K562 (cell line): ENCODE measurements at regions not wholly inside any gene's neighbourhood (a gene's known extent, or its start where the extent isn't known, plus 50 kb on each side); places are given as distances from the start of the nearest gene placed in this dataset.

Experiments
- ATAC-seq: fragments of 200-7000 bp; cut with Tn5 transposase; 3 replicates; pipeline ENCODE4 v1.9.1; 2020; ENCODE audit warnings: moderate library complexity
- BruUV-seq: library from RNA; stranded (reverse); fragments of 400-500 nt; replicated peaks from 2 replicates; lab custom pipeline; 2021; lab: Mats Ljungman, UMichigan
- CTCF ChIA-PET: fragments of 300-600 bp; formaldehyde crosslinking; extraction: SDS; loops from one replicate; lab custom pipeline; 2021; ENCODE audit warnings: low intra/inter-chr PET ratio; lab: Yijun Ruan, JAX
- POLR2A ChIA-PET: fragments of 300-600, 350-650 bp; sonication (Branson Sonifier 250); formaldehyde crosslinking; extraction: SDS; loops from one replicate; lab custom pipeline; 2021; ENCODE audit warnings: antibody characterized with exemption, inconsistent platforms; lab: Yijun Ruan, JAX
- DNase-seq, 4 experiments: peaks; one replicate each; pipeline versions ENCODE4 v3.0.0 to v3.0.0-alpha.2; 2011 to 2018; ENCODE audit warnings: low spot score in 3 of 4, mixed read lengths in 3 of 4; ENCODE audit errors: extremely low read depth in 1 of 4
- FAIRE-seq: peaks from 2 replicates; lab custom pipeline; 2011; peaks lifted over from hg19 to GRCh38; lab: Jason Lieb, UNC
- H2AFZ ChIP-seq: 2 replicates; pipeline ENCODE4 v1.6.0; 2011; ENCODE audit warnings: low read depth, low read length, control low read depth, inconsistent platforms
- H3K27ac ChIP-seq: fragments of 200-600 bp; 3 replicates; pipeline ENCODE4 v1.8.0; 2011; ENCODE audit warnings: low read depth, mild to moderate bottlenecking, control low read depth, inconsistent platforms, low read length, moderate library complexity, mixed read lengths; ENCODE audit errors: extremely low read depth
- H3K27me3 ChIP-seq, 2 experiments: fragments of 300-600 bp in 1 of 2; 2 replicates in 1 of 2; 3 replicates in 1 of 2; pipeline versions ENCODE4 v1.6.0 to v1.8.0; 2011; ENCODE audit warnings: inconsistent platforms in 2 of 2, low read length in 2 of 2, mild to moderate bottlenecking in 1 of 2, mixed read lengths in 1 of 2, moderate library complexity in 1 of 2; ENCODE audit not compliant: control insufficient read depth in 2 of 2, insufficient read depth in 2 of 2
- H3K36me3 ChIP-seq: fragments of 300-600 bp; 3 replicates; pipeline ENCODE4 v1.8.0; 2011; ENCODE audit warnings: mild to moderate bottlenecking, low read length, inconsistent platforms; ENCODE audit not compliant: control insufficient read depth, insufficient read depth
- H3K4me1 ChIP-seq, 2 experiments: fragments of 200-600 bp in 1 of 2; replicated peaks in 1 of 2; 2 replicates in 1 of 2; 3 replicates in 1 of 2; pipeline versions ENCODE4 v1.5.1 to v1.8.0; 2011; ENCODE audit warnings: inconsistent platforms in 2 of 2, low read length in 2 of 2, mild to moderate bottlenecking in 1 of 2, mixed read lengths in 1 of 2, moderate library complexity in 1 of 2; ENCODE audit not compliant: control insufficient read depth in 2 of 2, insufficient read depth in 2 of 2
- H3K4me2 ChIP-seq: 2 replicates; pipeline ENCODE4 v1.6.1; 2011; ENCODE audit warnings: low read length, control low read depth, inconsistent platforms, mixed read lengths; ENCODE audit not compliant: insufficient read depth
- H3K4me3 ChIP-seq: fragments of 200-600 bp; sonication (generic), shearing (Covaris generic); 2 replicates; pipeline ENCODE4 v1.5.1; 2016; ENCODE audit warnings: control low read depth, inconsistent platforms
- H3K79me2 ChIP-seq: fragments of 200-600 bp; 3 replicates; pipeline ENCODE4 v1.8.0; 2011; ENCODE audit warnings: low read length, inconsistent platforms; ENCODE audit not compliant: control insufficient read depth, insufficient read depth
- H3K9ac ChIP-seq, 2 experiments: 2 replicates each; pipeline versions ENCODE4 v1.6.0 to v1.6.1; 2011; ENCODE audit warnings: low read depth in 2 of 2, low read length in 2 of 2, control low read depth in 1 of 2, inconsistent platforms in 1 of 2, mild to moderate bottlenecking in 1 of 2, mixed read lengths in 1 of 2; ENCODE audit not compliant: insufficient read depth in 1 of 2
- H3K9me1 ChIP-seq: one replicate; pipeline ENCODE4 v1.6.0; 2011; ENCODE audit warnings: inconsistent platforms, mild to moderate bottlenecking, low read length, moderate library complexity; ENCODE audit not compliant: control insufficient read depth, insufficient read depth
- H3K9me3 ChIP-seq: replicated peaks from 2 replicates; pipeline ENCODE4 v1.5.1; 2011; ENCODE audit warnings: low read depth, low read length, inconsistent platforms; ENCODE audit not compliant: control insufficient read depth, insufficient read depth
- H4K20me1 ChIP-seq: replicated peaks from 2 replicates; pipeline ENCODE4 v1.6.1; 2011; ENCODE audit warnings: low read length, inconsistent platforms, mixed read lengths; ENCODE audit not compliant: control insufficient read depth, insufficient read depth
- ARID2 ChIP-seq: fragments of 450-650 bp; IDR thresholded peaks from 2 replicates; pipeline ENCODE4 v1.6.1; 2017; ENCODE audit warnings: antibody characterized with exemption, mild to moderate bottlenecking
- ARID3B ChIP-seq: fragments of 250-450 bp; sonication (Bioruptor Pico); IDR thresholded peaks from 2 replicates; pipeline ENCODE4 v1.4.0; 2020; ENCODE audit warnings: borderline replicate concordance
- CBX2 ChIP-seq: fragments of 200-600 bp; sonication (generic); IDR thresholded peaks from one replicate; pipeline ENCODE4 v1.6.1; 2012; ENCODE audit warnings: mild to moderate bottlenecking, low read length, inconsistent platforms; ENCODE audit not compliant: insufficient read depth, poor library complexity, severe bottlenecking
- CTCF ChIP-seq, 3 experiments: IDR thresholded peaks in 2 of 3; conservative IDR thresholded peaks in 1 of 3; 2 replicates each; pipeline ENCODE4 v1.5.1; 2011 to 2012; ENCODE audit warnings: low read length in 3 of 3, mild to moderate bottlenecking in 3 of 3, control low read depth in 2 of 3, improper control_type of control experiment in 1 of 3, inconsistent platforms in 1 of 3, low read depth in 1 of 3, mixed read lengths in 1 of 3, moderate library complexity in 1 of 3; ENCODE audit not compliant: insufficient read depth in 2 of 3
- ERF ChIP-seq: fragments of 450-650 bp; formaldehyde crosslinking; IDR thresholded peaks from 2 replicates; pipeline ENCODE4 v1.4.0; 2020; ENCODE audit warnings: mild to moderate bottlenecking, mixed read lengths
- FOXP1 ChIP-seq: sonication (generic); formaldehyde crosslinking; IDR thresholded peaks from 2 replicates; pipeline ENCODE4 v1.8.0; 2022; ENCODE audit warnings: mild to moderate bottlenecking, missing genetic modification reagents
- KDM4B ChIP-seq, 2 experiments: fragments of 450-650 bp in 1 of 2; sonication (generic) in 1 of 2; IDR thresholded peaks; 2 replicates each; pipeline ENCODE4 v1.6.1; 2016 to 2017; ENCODE audit warnings: borderline replicate concordance in 2 of 2, antibody characterized with exemption in 1 of 2, low read depth in 1 of 2, mild to moderate bottlenecking in 1 of 2
- MTA1 ChIP-seq: fragments of 450-650 bp; IDR thresholded peaks from 2 replicates; pipeline ENCODE4 v1.6.1; 2017; ENCODE audit warnings: borderline replicate concordance
- NKRF ChIP-seq: fragments of 450-650 bp; IDR thresholded peaks from 2 replicates; pipeline ENCODE4 v1.6.1; 2016; ENCODE audit warnings: borderline replicate concordance
- PRPF4 ChIP-seq: fragments of 200-400 bp; formaldehyde crosslinking; IDR thresholded peaks from one replicate; pipeline ENCODE4 v1.6.1; 2017; ENCODE audit warnings: low read length, low read depth, mild to moderate bottlenecking; ENCODE audit not compliant: insufficient read depth, poor library complexity, severe bottlenecking
- RHOXF2B ChIP-seq: fragments of 250-450 bp; sonication (Bioruptor Pico); conservative IDR thresholded peaks from 2 replicates; pipeline ENCODE4 v1.5.1; 2021
- SLC30A9 ChIP-seq: fragments of 250-450 bp; sonication (Bioruptor Pico); IDR thresholded peaks from 2 replicates; pipeline ENCODE4 v1.8.0; 2022; ENCODE audit warnings: mild to moderate bottlenecking, moderate library complexity
- SMARCE1 ChIP-seq: fragments of 450-650 bp; IDR thresholded peaks from 2 replicates; pipeline ENCODE4 v1.7.1; 2016; ENCODE audit warnings: mild to moderate bottlenecking
- SRSF7 ChIP-seq: fragments of 200-400 bp; formaldehyde crosslinking; optimal IDR thresholded peaks from 2 replicates; pipeline ENCODE3; 2017; ENCODE audit warnings: mild to moderate bottlenecking, low read depth, low read length
- TBL1XR1 ChIP-seq, 2 experiments: IDR thresholded peaks; 2 replicates each; pipeline ENCODE4 v1.6.1; 2012; ENCODE audit warnings: improper control_type of control experiment in 2 of 2, low read length in 2 of 2, mild to moderate bottlenecking in 1 of 2
- ZFPM2 ChIP-seq: fragments of 250-450 bp; sonication (Bioruptor Pico); IDR thresholded peaks from 2 replicates; pipeline ENCODE4 v1.5.1; 2022; ENCODE audit warnings: mild to moderate bottlenecking
- ZNF695 ChIP-seq: fragments of 450-650 bp; formaldehyde crosslinking; IDR thresholded peaks from 2 replicates; pipeline ENCODE4 v1.4.0; 2020; ENCODE audit warnings: mild to moderate bottlenecking, moderate library complexity
- ZNF76 ChIP-seq: fragments of 250-450 bp; sonication (Bioruptor Pico); IDR thresholded peaks from 2 replicates; pipeline ENCODE4 v1.4.0; 2020; ENCODE audit warnings: mild to moderate bottlenecking, moderate library complexity, borderline replicate concordance
- WGBS: fragments of 100-300 bp; shearing (Covaris generic); methylation state at CpG from one replicate; pipeline ENCODE4 v1.1.6; 2016; ENCODE audit warnings: low coverage, mixed read lengths; ENCODE audit not compliant: insufficient coverage; ENCODE audit errors: missing lambda C conversion rate; 5-methylcytosine and 5-hydroxymethylcytosine counted together
- in situ Hi-C: fragments of 300-500 bp; cut with MboI; formaldehyde crosslinking; loops from 4 replicates; pipeline ENCODE4 v1.15.0; 2018; ENCODE audit warnings: inconsistent platforms, mixed read lengths
- intact Hi-C: fragments of 100-400 bp; cut with micrococcal nuclease; formaldehyde crosslinking; loops from 2 replicates; pipeline ENCODE4 v1.14.2; 2022

- Histone ChIP-seq H3K27ac (no peak overlapping the region), H3K27me3 (no peaks in the 10 kb centered on the region), H3K4me3 (no peak overlapping the region), H2AFZ (no peak overlapping the region), H3K9me3 (no peaks in the 10 kb centered on the region), H4K20me1 (no peaks in the 10 kb centered on the region), H3K9me1 (no peaks in the 10 kb centered on the region), H3K79me2 (no peaks in the 10 kb centered on the region)
- DNase-seq = no peak
- ChIA-PET CTCF (no interaction called here), POLR2A (no interaction called here)
- no peak for ATAC-seq
- TF ChIP-seq ARID2 (no peak), ZFPM2 (no peak), SRSF7 (no peak), KDM4B (IDR thresholded peaks at IDR 0.05; ENCODE audit: borderline replicate concordance in 2 of 2, low read depth in 1 of 2) (no peak), PRPF4 (no peak), MTA1 (no peak), CBX2 (no peak), NKRF (no peak), CTCF (IDR thresholded peaks at IDR 0.05 in 2 of 3, conservative IDR thresholded peaks at IDR 0.05 in 1 of 3; ENCODE audit: insufficient read depth in 2 of 3, low read depth in 1 of 3, low read length in 3 of 3) (no peak), SMARCE1 (no peak), FOXP1 (CRISPR knock-in tag) (no peak), ARID3B (CRISPR knock-in tag) (no peak), ZNF695 (CRISPR knock-in tag) (no peak), ZNF76 (CRISPR knock-in tag) (no peak), TBL1XR1 (IDR thresholded peaks at IDR 0.05; ENCODE audit: low read length in 2 of 2) (no peak), SLC30A9 (CRISPR knock-in tag) (no peak), ERF (no peak), RHOXF2B (no peak)
- TF ChIP-seq, all 486 proteins: peak for 0
- 0% methylated on average over 1 of the region's 1 CpG for WGBS
- no peaks in the 10 kb centered on the region for H3K4me1 ChIP-seq
- no TSS peak for BruUV-seq
- no peak overlapping the region for H3K9ac ChIP-seq
- H3K4me2 ChIP-seq = no peak overlapping the region
- FAIRE-seq = no peak
- intact Hi-C loops (no loop called here), in situ Hi-C loops (no loop called here)
- H3K36me3 ChIP-seq = no peaks in the 10 kb centered on the region
Observed at GRCh38 chr4:27304751-27305150, 444.1 kb downstream of the STIM2 start.
